Islet precursor cell (in vitro differentiated cells): ENCODE measurements at regions not wholly inside any gene's neighbourhood (a gene's known extent, or its start where the extent isn't known, plus 50 kb on each side); places are given as distances from the start of the nearest gene placed in this dataset.

ENCODE experiments used
- DNase-seq: peaks from one replicate; pipeline ENCODE4 v3.0.0-alpha.2; 2018

GRCh38 chr3:115547207-115547606 lies 76.1 kb upstream of the GAP43 start:
- no peak for DNase-seq

- DNase-seq = no peak
These were observed 74.7 kb upstream of the GAP43 start for GRCh38 chr3:115548611-115549010.

- no peak for DNase-seq
These were observed 74.2 kb upstream of the GAP43 start for GRCh38 chr3:115549071-115549470.

- no peak for DNase-seq
These were observed 73.0 kb upstream of the GAP43 start for GRCh38 chr3:115550285-115550761.

GRCh38 chr3:115551016-115551415 lies 72.3 kb upstream of the GAP43 start:
- no peak for DNase-seq

GRCh38 chr3:115552007-115552406 lies 71.3 kb upstream of the GAP43 start:
- no peak for DNase-seq

GRCh38 chr3:115553796-115554486 lies 69.4 kb upstream of the GAP43 start:
- DNase-seq = no peak

- DNase-seq = no peak
These were observed 68.9 kb upstream of the GAP43 start for GRCh38 chr3:115554487-115554807.

- no peak for DNase-seq
These were observed 60.6 kb upstream of the GAP43 start for GRCh38 chr3:115562636-115563267.

- no peak for DNase-seq
These were observed 59.3 kb upstream of the GAP43 start for GRCh38 chr3:115563984-115564383.

GRCh38 chr3:115571413-115571812 lies 51.9 kb upstream of the GAP43 start:
- no peak for DNase-seq
